Kidney epithelial cell (primary cell): ENCODE measurements at regions not wholly inside any gene's neighbourhood (a gene's known extent, or its start where the extent isn't known, plus 50 kb on each side); places are given as distances from the start of the nearest gene placed in this dataset.

ENCODE experiments used
- DNase-seq: peaks from one replicate; pipeline ENCODE4 v3.0.0-alpha.2; 2010; ENCODE audit warnings: low read depth
- H3K27me3 ChIP-seq: 2 replicates; pipeline ENCODE4 v1.6.0; 2011; ENCODE audit warnings: low read length; ENCODE audit not compliant: control insufficient read depth, insufficient read depth
- H3K36me3 ChIP-seq: 2 replicates; pipeline ENCODE4 v1.5.1; 2011; ENCODE audit warnings: low read length; ENCODE audit not compliant: control insufficient read depth, insufficient read depth
- H3K4me3 ChIP-seq: 2 replicates; pipeline ENCODE4 v1.5.1; 2011; ENCODE audit warnings: low read depth, mild to moderate bottlenecking, control low read depth, low read length
- TF ChIP-seq, protein P1 (sequence below): IDR thresholded peaks from 2 replicates; pipeline ENCODE4 v1.5.1; 2011; ENCODE audit warnings: mild to moderate bottlenecking, moderate library complexity, low read length, control low read depth, inconsistent platforms; ENCODE audit not compliant: insufficient read depth, poor library complexity, severe bottlenecking

DNA sequence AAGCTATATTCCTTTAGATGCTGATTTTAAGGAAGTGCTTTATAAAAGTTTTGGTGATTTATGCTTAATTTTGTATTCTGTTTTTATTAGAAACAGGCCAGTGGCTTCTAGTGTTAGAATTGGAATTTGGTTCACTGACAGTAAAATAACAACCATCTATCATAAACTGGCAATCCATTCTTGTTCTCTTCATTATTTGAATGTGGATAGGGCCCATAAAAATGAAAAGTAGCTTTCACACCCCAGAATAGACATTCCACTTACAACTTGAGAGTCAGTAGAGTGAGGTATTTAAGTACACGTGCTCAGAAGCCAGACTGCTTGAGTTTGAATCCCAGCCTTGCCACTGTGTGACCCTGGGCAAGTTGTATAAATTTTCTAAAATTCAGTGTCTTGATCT is 232.4 kb upstream of the CTSO start:
- H3K27me3 ChIP-seq: no peaks in the 10 kb centered on the region
- no peaks in the 10 kb centered on the region for H3K36me3 ChIP-seq
- no peak for DNase-seq
- H3K4me3 ChIP-seq: no peak overlapping the region
- TF ChIP-seq, protein P1, sequence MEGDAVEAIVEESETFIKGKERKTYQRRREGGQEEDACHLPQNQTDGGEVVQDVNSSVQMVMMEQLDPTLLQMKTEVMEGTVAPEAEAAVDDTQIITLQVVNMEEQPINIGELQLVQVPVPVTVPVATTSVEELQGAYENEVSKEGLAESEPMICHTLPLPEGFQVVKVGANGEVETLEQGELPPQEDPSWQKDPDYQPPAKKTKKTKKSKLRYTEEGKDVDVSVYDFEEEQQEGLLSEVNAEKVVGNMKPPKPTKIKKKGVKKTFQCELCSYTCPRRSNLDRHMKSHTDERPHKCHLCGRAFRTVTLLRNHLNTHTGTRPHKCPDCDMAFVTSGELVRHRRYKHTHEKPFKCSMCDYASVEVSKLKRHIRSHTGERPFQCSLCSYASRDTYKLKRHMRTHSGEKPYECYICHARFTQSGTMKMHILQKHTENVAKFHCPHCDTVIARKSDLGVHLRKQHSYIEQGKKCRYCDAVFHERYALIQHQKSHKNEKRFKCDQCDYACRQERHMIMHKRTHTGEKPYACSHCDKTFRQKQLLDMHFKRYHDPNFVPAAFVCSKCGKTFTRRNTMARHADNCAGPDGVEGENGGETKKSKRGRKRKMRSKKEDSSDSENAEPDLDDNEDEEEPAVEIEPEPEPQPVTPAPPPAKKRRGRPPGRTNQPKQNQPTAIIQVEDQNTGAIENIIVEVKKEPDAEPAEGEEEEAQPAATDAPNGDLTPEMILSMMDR: no peak

DNA sequence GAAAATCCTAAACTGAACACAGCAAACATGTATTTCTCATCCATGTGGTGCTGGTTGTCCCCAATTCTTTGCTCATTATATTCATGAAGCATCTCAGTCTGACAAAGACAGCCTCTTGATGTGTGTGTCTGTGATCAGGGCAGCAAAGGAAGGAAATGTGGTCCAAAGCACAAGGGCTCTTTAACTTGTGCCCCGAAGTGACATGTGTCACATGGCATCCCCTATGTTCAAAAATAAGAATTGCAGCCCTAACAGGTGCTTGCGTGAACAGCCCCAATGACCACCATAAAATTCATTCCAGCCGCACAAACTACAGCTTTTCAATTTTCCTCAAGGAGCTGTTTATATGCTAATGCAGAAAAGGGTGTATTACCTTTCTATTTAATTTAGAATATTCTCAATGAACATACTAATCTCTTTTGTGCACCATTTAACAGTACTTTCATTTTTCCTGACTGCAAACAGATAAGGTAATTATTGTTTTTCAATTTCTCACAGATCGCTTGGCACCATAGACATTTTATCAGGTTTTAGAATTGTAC is 231.9 kb upstream of the CTSO start:
- no peaks in the 10 kb centered on the region for H3K36me3 ChIP-seq
- no peak for DNase-seq
- no peak overlapping the region for H3K4me3 ChIP-seq
- TF ChIP-seq, protein P1: no peak
- no peaks in the 10 kb centered on the region for H3K27me3 ChIP-seq

DNA sequence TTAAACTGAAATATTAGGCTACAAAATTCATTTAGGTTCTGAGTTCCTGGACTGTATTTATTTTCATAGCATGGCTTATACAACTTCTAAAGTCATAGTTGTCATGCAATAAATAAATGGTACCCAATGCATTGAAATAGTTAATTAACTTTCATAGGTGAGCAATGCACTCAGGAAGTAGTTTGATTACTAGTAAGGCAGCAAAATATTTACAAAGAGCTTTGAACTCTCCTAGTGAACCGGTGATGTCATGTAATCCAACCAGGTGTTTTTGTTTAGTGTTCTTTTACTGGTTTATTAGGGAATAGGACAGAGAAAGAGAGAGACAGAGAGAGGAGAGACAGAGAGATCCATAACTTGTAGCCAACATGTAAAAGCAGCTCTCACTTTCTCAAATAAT is 228.6 kb upstream of the CTSO start:
- no peak overlapping the region for H3K4me3 ChIP-seq
- TF ChIP-seq, protein P1: no peak
- no peaks in the 10 kb centered on the region for H3K36me3 ChIP-seq
- H3K27me3 ChIP-seq: no peaks in the 10 kb centered on the region
- DNase-seq: no peak

DNA sequence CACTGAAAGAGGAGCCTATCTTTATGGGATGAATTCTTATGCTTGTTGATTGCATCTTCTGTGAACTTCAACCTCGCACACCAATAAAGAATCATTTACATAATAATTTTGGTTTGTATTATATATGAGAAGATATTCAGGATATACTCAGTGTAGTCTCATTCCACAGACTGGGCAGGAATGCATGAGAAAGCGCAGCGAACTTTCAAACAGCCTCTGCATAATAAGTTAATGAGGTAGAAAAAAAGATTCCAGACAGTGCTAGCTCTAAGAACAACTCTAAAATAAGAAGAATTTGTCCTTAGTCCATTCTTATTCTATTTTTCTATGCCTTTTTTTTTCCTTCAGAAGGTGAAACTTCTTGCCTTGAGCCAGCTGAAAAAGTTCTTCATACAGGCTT is 224.3 kb upstream of the CTSO start:
- no peak for DNase-seq
- H3K27me3 ChIP-seq: no peaks in the 10 kb centered on the region
- no peak overlapping the region for H3K4me3 ChIP-seq
- H3K36me3 ChIP-seq: no peaks in the 10 kb centered on the region
- TF ChIP-seq, protein P1: no peak

DNA sequence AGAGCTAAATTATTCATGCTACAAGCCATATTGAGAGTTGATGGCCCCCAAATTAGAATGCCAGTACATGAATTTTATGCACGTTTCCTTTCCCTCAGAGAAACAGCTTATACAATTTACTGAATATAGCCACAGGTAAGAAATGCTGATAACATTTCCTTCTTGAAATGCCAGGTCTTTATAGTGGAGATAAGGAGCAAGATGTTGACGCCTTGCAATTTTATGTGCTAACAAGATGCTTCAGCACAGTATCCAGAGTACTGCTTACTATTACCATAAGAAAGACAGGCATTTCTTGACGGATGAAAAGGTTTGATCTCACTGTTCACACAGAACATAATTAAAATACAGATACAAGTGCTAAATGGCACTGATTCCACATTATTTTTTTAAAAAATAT is 223.2 kb upstream of the CTSO start:
- no peak for DNase-seq
- no peaks in the 10 kb centered on the region for H3K36me3 ChIP-seq
- TF ChIP-seq, protein P1: no peak
- no peak overlapping the region for H3K4me3 ChIP-seq
- H3K27me3 ChIP-seq: no peaks in the 10 kb centered on the region

DNA sequence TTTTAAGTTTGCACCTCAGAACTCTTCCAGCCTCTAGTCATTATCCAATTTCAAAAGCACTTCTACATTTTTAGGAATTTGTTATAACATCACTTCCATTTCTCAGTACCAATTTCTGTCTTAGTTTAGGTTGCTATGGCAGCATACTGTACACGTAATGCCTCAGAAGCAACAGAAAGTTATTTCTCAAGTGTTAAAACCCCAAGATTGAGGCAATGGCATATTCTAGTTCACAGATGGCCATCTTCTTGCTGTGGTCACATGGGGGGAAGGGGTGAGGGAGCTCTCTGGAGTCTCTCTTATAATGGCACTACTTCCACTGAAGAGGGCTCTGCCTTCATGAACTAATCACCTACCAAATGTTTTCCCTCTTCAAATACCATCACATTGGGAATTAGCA is 220.3 kb upstream of the CTSO start:
- Histone ChIP-seq H3K27me3 (no peaks in the 10 kb centered on the region), H3K4me3 (no peak overlapping the region), H3K36me3 (no peaks in the 10 kb centered on the region)
- DNase-seq: no peak
- TF ChIP-seq, protein P1: no peak
